ENCODE measurements at regions not wholly inside any gene's neighbourhood (a gene's known extent, or its start where the extent isn't known, plus 50 kb on each side); places are given as distances from the start of the nearest gene placed in this dataset.

DNA sequence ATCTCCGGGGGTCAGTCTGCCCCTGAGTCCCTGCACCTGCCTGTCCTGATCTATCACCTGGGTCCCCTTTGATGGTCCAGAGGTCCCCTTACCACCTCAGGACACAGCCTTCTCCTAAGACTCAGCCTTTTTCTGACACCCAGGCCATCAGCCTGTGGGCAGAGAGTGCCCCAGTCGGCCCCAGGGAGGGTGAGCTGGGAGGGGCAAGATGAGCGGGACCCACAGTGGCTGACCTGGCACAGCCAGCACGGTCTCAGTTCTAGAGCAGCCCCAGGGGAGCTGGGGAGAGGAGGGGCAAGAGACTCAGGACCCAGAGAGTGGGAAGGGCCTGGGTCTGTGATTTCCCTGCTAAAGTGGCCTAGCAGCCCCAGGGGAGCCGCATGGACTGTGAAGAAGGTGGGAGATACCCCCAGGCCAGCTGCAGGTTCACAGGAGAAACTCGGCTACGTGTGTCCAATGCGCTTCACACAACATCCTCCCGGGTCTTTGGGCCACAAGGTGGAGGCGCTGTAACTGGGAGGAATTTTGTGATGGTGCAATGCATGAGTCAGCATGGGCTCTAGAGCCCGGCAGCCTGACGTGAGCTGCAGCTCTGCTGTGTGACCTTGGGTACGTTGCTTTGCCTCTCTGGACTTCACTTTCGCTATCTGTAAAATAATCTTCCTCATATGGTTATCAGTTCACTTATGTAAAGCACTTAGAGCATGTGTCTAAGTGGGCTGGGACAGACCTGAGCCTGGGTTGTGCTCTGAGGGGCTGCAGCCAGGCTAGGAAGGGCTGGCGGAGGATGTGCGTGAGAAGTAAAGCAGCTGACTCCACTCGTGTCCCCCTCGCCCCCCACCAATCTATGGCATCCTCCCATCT lies 67.2 kb upstream of the LHX1 start:
- TF ChIP-seq, protein P1, sequence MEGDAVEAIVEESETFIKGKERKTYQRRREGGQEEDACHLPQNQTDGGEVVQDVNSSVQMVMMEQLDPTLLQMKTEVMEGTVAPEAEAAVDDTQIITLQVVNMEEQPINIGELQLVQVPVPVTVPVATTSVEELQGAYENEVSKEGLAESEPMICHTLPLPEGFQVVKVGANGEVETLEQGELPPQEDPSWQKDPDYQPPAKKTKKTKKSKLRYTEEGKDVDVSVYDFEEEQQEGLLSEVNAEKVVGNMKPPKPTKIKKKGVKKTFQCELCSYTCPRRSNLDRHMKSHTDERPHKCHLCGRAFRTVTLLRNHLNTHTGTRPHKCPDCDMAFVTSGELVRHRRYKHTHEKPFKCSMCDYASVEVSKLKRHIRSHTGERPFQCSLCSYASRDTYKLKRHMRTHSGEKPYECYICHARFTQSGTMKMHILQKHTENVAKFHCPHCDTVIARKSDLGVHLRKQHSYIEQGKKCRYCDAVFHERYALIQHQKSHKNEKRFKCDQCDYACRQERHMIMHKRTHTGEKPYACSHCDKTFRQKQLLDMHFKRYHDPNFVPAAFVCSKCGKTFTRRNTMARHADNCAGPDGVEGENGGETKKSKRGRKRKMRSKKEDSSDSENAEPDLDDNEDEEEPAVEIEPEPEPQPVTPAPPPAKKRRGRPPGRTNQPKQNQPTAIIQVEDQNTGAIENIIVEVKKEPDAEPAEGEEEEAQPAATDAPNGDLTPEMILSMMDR (IDR thresholded peaks at IDR 0.05 in 4 of 5, conservative IDR thresholded peaks at IDR 0.05 in 1 of 5): no peak
- TF ChIP-seq POLR2A (IDR thresholded peaks at IDR 0.05): no peak
